ENCODE measurements at regions not wholly inside any gene's neighbourhood (a gene's known extent, or its start where the extent isn't known, plus 50 kb on each side); places are given as distances from the start of the nearest gene placed in this dataset.

DNA sequence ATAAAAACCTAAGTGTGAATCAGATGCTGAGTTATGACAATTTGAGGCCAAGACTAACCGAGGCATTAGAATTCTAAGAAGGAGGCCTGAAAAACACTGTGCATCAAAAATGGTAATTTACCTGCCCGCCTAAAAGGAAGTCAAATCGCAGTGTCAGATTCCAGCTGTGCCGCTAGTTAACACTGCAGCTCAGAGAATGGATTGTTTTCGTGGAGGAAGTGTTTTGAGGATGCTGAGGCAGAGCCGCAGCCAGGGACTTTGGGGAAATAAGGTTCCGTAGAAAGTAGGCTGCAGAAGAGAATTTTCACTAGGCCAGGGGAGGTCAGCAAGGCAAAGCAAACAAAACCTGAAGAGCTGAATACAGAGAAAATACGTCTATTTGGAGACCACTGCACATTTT, 226.4 kb upstream of the ISL1 start:
- H3K36me3 ChIP-seq (ENCODE audit: insufficient read depth, low read length) = no peaks in the 10 kb centered on the region
- H3F3A ChIP-seq (ENCODE audit: insufficient read depth, low read length) = no peaks in the 10 kb centered on the region
- TF ChIP-seq EZH2 (IDR thresholded peaks at IDR 0.05; ENCODE audit: borderline replicate concordance, low read length) = no peak
- no peak for TF ChIP-seq CTCF (IDR thresholded peaks at IDR 0.05; ENCODE audit: low read length)
- no peaks in the 10 kb centered on the region for H3K4me1 ChIP-seq (ENCODE audit: insufficient read depth, low read length, severe bottlenecking)
- H3K27me3 ChIP-seq (ENCODE audit: insufficient read depth, low read length) = no peaks in the 10 kb centered on the region
- H3K27ac ChIP-seq (ENCODE audit: low read depth, low read length, poor library complexity, severe bottlenecking) = no peak overlapping the region
- no peaks in the 10 kb centered on the region for H4K20me1 ChIP-seq (ENCODE audit: insufficient read depth, low read length)
- H2AFZ ChIP-seq (ENCODE audit: low read length) = no peak overlapping the region
- H3K9me2 ChIP-seq (ENCODE audit: low read depth, low read length) = no peaks in the 10 kb centered on the region
- no peak overlapping the region for H3K4me2 ChIP-seq (ENCODE audit: low read length)
- no peaks in the 10 kb centered on the region for H3K9me3 ChIP-seq (ENCODE audit: low read length)
- H3K79me2 ChIP-seq (ENCODE audit: insufficient read depth, low read length) = no peaks in the 10 kb centered on the region
- H3K9ac ChIP-seq (ENCODE audit: low read length) = no peak overlapping the region
- no peak overlapping the region for H3K4me3 ChIP-seq (ENCODE audit: low read depth, low read length, poor library complexity, severe bottlenecking)

- H3F3A ChIP-seq (ENCODE audit: insufficient read depth, low read length) = no peaks in the 10 kb centered on the region
- no peaks in the 10 kb centered on the region for H3K27me3 ChIP-seq (ENCODE audit: insufficient read depth, low read length)
- no peak overlapping the region for H3K4me2 ChIP-seq (ENCODE audit: low read length)
- no peaks in the 10 kb centered on the region for H3K9me2 ChIP-seq (ENCODE audit: low read depth, low read length)
- no peak for TF ChIP-seq EZH2 (IDR thresholded peaks at IDR 0.05; ENCODE audit: borderline replicate concordance, low read length)
- no peak for TF ChIP-seq CTCF (IDR thresholded peaks at IDR 0.05; ENCODE audit: low read length)
- H3K36me3 ChIP-seq (ENCODE audit: insufficient read depth, low read length) = no peaks in the 10 kb centered on the region
- H3K9ac ChIP-seq (ENCODE audit: low read length) = no peak overlapping the region
- no peaks in the 10 kb centered on the region for H3K79me2 ChIP-seq (ENCODE audit: insufficient read depth, low read length)
- H3K9me3 ChIP-seq (ENCODE audit: low read length) = 0 out of 2 replicates have a peak, but pooled peaks cover 2% of the 10 kb centered on the region
- no peak overlapping the region for H3K27ac ChIP-seq (ENCODE audit: low read depth, low read length, poor library complexity, severe bottlenecking)
- H2AFZ ChIP-seq (ENCODE audit: low read length) = no peak overlapping the region
- no peaks in the 10 kb centered on the region for H3K4me1 ChIP-seq (ENCODE audit: insufficient read depth, low read length, severe bottlenecking)
- no peak overlapping the region for H3K4me3 ChIP-seq (ENCODE audit: low read depth, low read length, poor library complexity, severe bottlenecking)
- no peaks in the 10 kb centered on the region for H4K20me1 ChIP-seq (ENCODE audit: insufficient read depth, low read length)
These were observed 224.1 kb upstream of the ISL1 start for GRCh38 chr5:51159164-51159563.

DNA sequence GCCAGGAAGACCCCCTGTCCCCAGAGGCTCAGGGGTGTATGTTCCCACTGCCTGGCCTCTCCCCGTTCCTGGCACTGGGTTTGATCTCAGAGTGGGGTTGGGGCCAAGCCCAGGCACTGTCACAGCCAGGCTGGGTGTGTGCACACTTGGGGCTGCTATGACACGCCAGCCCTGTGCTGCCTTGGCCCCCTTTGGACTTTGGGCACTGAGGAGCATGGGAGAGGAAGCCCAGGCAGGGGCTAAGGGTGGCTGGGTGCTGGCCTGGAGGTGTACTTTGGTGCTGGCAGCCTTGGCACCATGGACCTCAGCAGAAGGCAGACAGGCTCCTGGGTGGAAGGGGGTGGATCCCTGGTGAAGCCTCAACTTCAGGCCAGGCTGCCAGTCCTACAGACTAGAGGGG, 223.6 kb upstream of the ISL1 start:
- H3K9me2 ChIP-seq (ENCODE audit: low read depth, low read length) = no peaks in the 10 kb centered on the region
- no peak overlapping the region for H3K4me3 ChIP-seq (ENCODE audit: low read depth, low read length, poor library complexity, severe bottlenecking)
- H3K27me3 ChIP-seq (ENCODE audit: insufficient read depth, low read length) = no peaks in the 10 kb centered on the region
- no peak overlapping the region for H3K4me2 ChIP-seq (ENCODE audit: low read length)
- H3F3A ChIP-seq (ENCODE audit: insufficient read depth, low read length) = no peaks in the 10 kb centered on the region
- H3K36me3 ChIP-seq (ENCODE audit: insufficient read depth, low read length) = no peaks in the 10 kb centered on the region
- no peaks in the 10 kb centered on the region for H3K79me2 ChIP-seq (ENCODE audit: insufficient read depth, low read length)
- no peaks in the 10 kb centered on the region for H4K20me1 ChIP-seq (ENCODE audit: insufficient read depth, low read length)
- 0 out of 2 replicates have a peak, but pooled peaks cover 2% of the 10 kb centered on the region for H3K9me3 ChIP-seq (ENCODE audit: low read length)
- H2AFZ ChIP-seq (ENCODE audit: low read length) = no peak overlapping the region
- no peaks in the 10 kb centered on the region for H3K4me1 ChIP-seq (ENCODE audit: insufficient read depth, low read length, severe bottlenecking)
- TF ChIP-seq CTCF (IDR thresholded peaks at IDR 0.05; ENCODE audit: low read length) (no peak), EZH2 (IDR thresholded peaks at IDR 0.05; ENCODE audit: borderline replicate concordance, low read length) (no peak)
- no peak overlapping the region for H3K9ac ChIP-seq (ENCODE audit: low read length)
- H3K27ac ChIP-seq (ENCODE audit: low read depth, low read length, poor library complexity, severe bottlenecking) = no peak overlapping the region
